ENCODE measurements at regions not wholly inside any gene's neighbourhood (a gene's known extent, or its start where the extent isn't known, plus 50 kb on each side); places are given as distances from the start of the nearest gene placed in this dataset.

GRCh38 chr18:26794230-26795101 lies 71.0 kb downstream of the AQP4 start:
- no peak for DNase-seq

DNA sequence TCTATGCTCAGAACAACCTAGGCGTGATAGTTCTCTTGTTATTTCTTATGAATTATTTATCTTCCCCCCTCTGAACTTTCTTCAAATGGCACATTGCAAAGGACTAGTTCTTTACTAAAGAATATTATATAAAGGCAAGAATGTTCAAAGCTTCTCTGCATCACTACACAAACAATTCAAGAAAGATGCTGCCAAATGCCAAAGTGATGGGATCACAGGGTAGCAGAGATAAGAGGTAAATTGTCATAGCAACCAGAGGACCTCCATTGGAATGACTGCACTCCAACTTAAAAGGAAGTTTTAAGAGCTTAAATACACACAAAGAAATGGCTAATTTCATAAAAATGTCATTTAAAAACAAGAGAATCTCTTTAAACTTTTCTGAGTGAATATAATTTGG lies 72.8 kb downstream of the AQP4 start:
- DNase-seq, result no peak

- DNase-seq, result no peak
Measured at GRCh38 chr18:26791676-26792075, 73.8 kb downstream of the AQP4 start.

GRCh38 chr18:26784599-26784998 lies 80.9 kb downstream of the AQP4 start:
- no peak for DNase-seq

- DNase-seq, result no peak
Measured at GRCh38 chr18:26783170-26783569, 82.3 kb downstream of the AQP4 start.

DNA sequence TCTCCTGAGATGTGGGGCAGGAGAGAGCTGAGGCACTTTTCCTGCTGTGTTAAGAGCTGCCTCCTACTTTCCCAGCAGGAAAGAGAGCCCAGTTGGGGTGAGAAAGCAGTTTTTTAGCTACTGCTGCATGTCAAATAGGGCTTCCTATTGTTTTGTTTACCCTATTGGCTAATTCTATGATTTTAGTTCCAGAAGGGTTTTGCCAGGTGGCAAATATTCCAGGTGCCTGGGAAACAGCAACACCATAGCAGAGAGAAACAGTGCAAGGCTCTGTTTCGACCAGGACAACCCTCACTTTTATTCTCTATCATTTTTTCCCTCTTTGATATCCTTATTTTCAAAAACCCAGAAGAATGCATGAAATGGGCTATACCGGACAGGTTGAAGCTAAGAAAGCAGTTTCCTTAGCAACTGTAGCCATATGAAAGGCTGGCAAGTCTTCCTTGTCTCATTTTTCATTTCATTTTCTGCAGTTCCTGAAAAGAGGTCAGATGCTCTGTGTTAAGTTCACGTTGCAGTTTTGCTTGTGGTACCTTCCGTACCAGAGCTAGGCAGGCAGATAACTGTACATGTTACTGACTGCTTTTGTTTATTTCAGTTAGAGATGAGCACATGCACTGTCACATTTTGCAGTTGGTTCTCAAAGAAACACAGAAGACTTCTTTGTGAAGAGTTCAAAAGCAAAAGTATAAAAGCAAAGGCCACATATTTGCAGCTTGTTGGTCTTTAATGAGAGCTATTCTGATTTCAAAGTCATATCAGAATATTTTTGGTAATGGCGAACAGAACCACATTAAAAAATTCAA lies 84.8 kb downstream of the AQP4 start:
- DNase-seq, result no peak

GRCh38 chr18:26778054-26778393 lies 87.5 kb downstream of the AQP4 start:
- DNase-seq, result no peak

- peak; percentile 30 for DNase-seq
Measured at GRCh38 chr18:26777351-26778053, 88.0 kb downstream of the AQP4 start.

- DNase-seq, result no peak
Measured at GRCh38 chr18:26772691-26773090, 92.8 kb downstream of the AQP4 start.

DNA sequence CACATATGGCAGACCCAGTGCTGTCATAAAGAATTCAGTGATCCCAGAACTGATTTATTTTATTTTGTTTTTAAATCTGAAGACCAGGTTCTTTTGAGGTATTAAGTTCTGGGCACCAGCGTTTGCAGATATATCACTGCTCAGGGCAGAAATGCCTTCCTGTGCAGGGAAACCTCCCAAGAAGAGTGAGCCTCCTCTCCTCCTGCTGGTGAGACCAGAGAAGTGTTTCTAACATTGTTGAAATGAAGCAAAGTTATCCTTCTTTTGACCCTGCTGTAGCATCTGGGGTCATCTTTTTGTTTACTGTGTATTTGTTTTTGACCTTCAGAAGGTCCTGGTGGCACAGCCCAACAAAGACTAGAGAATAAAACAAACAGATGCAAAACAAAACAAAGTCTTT lies 94.0 kb downstream of the AQP4 start:
- no peak for DNase-seq

DNA sequence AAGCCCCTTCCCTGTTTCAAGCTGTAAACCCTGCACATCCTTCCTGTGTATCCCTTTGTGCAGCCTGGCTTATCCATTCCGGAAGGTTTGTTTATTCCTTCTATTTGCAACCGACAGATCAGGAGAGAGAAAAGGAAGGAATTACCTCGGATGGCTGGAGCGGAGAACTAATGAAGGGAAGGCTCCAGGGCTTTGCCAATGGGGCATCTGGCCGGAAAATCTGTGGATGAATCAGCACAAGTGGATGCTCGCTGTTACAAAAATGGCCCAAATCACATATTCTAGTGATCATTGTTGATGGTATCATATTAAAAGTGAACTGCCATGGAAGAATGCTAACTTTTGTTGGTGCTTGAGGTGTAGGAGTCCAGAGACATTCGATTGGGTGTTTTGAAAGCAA lies 97.1 kb downstream of the AQP4 start:
- DNase-seq, result no peak

DNA sequence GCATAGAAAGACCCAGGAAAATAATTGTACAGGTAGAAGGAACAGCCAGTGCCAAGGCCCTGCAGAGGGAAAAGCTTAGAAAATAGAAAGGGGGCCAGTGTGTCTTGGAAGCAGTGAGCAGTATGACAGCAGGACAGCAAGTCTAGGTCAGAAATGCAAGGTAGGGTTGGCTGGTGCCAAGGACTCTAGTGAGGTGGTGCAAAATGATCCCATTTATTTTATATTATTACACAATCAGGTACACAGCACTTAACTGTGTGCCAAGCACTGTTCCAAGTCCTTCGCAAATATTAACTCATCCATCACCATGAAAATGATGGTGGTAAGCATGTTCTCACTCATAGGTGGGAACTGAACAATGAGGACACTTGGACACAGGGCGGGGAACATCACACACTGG lies 100.0 kb downstream of the AQP4 start:
- no peak for DNase-seq

DNA sequence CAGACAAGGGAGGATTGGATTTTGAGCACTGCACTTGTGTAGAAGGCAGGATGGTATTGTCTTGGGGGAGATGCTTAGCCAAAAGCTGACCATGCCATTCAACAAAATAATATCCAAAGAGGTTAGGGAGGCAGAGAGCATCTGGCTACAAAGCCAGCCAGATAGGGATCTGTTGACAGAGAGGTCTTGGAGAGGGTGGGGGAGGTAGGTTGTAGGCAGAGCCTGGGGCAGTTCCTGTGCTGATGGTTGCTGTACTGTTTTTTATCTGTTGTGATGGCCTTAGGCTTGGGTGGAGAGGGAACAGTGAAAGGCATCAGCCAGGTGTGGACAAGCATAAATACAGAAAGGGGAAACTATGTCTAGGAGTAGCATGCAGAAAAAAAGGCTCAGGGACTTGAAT lies 100.9 kb downstream of the AQP4 start:
- DNase-seq, result no peak

DNA sequence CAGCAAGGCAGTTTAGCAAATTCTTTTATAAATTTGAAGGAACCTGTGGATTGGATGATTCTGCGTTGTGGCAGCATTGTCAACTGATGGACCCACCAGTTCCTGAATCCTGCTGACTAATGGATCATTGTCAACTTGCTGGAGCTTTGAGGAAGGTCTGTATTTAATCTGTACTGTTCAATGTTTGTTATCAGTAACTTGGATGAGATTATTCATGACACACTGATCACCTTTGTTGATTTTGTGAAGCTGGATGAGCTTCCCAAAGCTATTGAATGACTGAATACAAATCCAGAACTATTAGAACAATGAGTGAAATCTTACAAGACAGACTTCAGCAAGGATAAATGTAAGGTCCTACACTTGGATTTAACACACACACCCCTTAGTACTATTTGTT lies 101.3 kb downstream of the AQP4 start:
- DNase-seq, result no peak

DNA sequence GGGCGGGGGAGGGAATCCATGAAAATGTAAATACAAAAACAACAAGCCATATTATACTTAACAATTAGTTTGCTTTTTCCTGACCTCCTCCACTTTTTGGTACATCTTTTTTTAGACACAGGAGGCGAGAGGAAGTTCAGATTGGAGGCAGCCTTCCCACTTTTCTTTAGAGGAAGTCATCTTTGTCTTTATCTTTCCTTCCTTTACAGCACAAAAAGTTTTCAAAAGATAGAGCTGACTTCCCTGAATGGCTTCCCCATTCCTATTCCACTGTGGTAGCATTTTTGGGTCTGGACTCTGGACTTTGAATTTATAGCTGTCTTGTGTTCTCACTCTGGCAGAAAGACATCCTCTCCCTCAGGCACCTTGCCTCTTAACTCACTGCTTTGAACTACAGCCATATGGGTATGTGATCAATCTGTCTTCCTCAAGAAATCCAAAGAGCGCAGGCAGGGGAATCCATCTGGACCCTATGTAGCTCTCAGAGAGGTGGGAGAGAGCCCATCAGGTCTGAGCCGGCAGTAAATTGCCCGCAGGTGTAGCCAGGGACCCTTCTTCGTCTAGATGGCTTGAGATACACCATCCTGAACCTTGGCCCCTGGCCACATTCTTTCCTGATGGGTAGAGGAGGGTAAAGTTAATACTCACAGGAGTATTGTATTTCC lies 101.9 kb downstream of the AQP4 start:
- DNase-seq, result no peak

GRCh38 chr18:26757263-26758019 lies 108.1 kb downstream of the AQP4 start:
- no peak for DNase-seq

GRCh38 chr18:26756556-26756955 lies 109.0 kb downstream of the AQP4 start:
- no peak for DNase-seq

DNA sequence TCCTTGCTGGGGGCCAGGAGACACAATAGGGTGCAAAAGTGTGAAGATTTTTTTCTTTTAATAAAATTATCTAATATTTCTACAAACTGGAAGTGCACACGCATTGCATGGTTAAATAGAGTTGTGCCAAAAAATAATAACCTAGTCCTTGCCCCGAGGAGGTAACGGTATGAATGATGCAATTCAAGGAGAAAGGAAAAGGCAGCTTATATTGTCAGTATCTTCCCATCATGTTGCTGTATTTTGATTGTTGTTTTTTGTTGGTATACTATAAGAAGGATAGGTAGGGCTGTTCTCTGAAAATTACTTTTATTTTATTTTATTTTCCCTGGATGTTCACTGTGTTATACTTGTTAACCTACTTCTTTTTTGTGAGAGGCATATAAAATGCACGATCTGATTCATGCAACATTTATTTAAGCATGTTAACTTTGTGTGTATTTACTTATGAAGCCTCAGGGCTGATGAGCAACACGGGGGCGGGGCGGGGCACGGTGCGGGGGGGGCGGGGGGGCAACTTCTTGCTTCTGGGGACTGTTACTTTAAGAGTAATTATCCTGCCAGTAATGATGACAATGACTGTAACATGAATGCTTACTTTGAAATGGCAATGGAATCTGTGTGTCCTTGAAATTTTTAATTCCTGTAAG lies 118.6 kb downstream of the AQP4 start:
- DNase-seq, result no peak

DNA sequence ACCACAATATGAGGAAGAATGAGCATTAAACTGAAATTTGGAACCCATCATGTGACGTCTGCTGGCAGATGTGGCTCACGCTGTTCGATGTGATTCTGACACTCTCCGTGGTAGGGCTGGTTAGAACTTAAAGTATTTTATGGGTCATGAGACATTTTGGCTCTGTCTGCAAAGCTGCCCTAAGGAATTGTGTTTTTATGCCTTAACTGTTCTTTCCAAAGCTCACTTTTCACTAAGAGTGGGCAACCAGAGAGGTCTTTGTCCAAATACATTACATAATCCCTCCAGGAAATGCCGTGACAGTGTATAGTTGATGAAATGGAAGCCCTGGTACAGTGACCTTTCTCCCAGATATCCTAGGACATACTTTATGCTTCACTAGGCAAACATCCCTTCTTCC lies 119.1 kb downstream of the AQP4 start:
- DNase-seq, result no peak

DNA sequence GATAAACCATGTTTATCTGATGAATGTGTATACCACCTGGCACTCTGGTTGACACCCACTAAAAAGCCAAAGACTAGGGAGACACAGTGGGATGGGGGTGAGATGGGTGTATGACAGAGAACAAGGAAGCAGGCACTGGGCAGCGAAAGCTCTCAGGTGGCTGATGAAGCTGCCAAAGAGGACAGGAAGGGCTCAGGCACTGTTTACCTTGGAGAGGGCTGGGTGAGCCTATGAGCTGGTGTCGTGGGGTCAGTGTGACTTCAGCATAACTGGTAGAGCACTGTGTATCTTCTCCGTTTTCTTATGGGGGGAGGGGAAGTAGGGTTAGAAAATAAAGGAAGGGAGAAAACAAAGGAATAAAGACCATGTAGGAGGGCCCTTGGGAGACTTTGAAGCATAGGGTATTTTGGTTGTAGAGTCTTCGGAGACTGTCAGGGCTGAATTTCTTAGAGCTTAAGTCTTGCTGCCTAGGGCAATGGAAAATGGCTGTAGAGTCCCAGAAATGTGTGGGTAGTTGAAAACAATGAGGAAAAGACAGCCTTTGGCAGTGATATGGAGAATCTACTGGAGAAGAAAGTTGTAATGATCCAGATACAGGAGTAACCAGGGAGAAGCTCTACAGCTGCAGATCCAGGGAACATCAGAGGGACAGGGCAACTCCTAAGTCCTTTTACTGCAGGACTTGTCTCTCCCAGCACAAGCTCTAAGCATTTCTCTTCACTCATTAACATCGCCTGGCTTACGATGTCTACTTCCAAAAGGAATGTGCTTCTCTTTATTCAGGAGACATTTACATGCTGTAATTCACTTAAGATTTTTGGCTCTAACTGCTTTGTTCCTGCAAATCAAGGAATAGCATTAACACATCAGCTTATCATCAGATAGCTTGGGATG lies 120.0 kb downstream of the AQP4 start:
- no peak for DNase-seq

GRCh38 chr18:26741758-26742157 lies 123.7 kb downstream of the AQP4 start:
- DNase-seq, result no peak
